ENCODE measurements at regions not wholly inside any gene's neighbourhood (a gene's known extent, or its start where the extent isn't known, plus 50 kb on each side); places are given as distances from the start of the nearest gene placed in this dataset.
"Not testable (repeated sequence)": the region's sequence is repeated elsewhere in the genome, so short reads cannot be mapped to it uniquely, and the experiment has no call there.

DNA sequence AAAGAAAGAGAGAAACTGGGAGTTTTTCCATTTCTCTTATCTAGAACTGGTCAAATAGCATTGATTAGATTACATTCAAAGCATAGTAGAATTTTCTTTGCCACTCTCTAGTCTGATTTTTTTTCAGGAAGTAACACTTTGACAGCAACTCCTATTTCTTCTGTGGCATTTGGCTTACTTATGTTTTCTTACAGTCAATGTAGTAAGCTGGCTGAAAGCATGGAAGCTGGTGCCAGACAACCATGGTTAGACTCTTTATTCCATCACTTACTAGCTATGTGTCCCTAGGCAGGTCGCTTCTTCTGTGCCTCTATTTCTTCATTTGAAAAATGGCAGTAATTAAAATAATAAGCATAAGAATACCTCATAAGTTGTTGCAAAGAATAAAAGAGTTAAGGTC lies 54.2 kb upstream of the OPRM1 start:
- no peak for DNase-seq

GRCh38 chr6:153980171-153980570 lies 58.9 kb upstream of the OPRM1 start:
- DNase-seq, result no peak

DNA sequence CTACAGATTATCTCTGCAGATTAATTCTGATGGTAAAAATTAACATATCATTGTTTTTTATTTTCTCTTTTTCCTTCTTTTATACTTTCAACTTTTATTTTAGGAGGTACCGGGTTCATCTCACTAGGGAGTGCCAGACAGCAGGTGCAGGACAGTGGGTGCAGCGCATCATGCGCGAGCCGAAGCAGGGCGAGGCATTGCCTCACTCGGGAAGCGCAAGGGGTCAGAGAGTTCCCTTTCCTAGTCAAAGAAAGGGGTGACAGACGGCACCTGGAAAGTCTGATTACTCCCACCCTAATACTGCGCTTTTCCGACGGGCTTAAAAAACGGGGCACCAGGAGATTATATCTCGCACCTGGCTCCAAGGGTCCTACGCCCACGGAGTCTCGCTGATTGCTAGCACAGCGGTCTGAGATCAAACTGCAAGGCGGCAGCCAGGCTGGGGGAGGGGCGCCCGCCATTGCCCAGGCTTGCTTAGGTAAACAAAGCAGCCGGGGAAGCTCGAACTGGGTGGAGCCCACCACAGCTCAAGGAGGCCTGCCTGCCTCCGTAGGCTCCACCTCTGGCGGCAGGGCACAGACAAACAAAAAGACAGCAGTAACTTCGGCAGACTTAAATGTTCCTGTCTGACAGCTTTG lies 60.0 kb upstream of the OPRM1 start:
- DNase-seq, result not testable (repeated sequence)

DNA sequence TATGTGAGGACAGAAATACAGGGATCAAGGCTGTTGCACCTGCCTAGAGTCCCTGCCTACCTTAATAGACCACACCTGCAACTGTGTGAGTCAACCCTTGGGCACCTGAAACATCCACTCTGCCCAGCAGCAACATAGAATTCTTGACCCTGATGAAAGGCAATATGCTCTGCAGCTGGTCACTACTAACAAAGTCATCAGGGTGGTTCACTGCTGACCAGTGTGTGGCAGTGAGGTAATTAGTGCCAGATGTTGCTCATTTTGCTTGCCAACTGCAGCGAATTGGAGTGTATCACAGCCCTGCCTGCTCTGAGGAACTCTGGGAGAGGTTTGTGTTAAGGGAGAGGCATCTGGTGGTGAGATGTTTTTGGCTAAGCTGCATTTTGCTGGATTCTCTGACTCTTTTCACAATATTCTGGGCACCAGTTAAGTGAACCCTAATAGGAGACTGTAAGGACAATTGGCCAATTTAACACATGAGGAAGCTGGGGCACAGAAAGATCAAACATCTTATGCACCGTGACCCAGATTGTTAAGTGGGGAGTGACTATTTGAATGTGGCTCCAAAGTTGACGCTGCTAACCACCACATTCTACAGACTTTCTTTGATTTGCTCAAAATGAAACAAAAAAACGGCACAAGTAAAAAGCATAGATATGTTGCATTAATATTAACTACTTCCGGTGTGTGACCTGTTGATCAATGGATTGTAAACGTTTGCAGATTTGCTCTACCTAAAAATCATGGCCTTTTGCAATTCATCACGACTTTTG lies 61.9 kb upstream of the OPRM1 start:
- DNase-seq, result no peak

- no peak for DNase-seq
These were observed 73.0 kb upstream of the OPRM1 start for GRCh38 chr6:153966001-153966400.

DNA sequence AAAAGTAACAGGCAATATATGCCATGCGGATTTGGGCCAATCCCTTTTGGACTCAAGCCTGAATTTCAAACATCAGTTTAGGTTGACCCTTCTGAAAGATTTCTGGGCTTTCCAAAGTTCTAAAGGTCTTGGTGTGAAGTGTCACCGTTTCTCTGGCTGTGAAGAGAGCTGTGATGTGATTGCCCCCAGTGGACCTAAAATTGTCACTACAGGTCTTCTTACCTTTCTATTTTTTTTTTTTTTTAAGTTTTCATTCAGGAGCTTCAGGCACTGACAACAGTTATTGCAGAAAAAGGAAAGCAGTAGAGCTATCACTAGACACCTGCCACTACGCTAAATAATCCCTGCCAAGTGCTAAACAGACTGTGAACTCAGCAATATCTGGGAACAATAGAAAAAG lies 75.7 kb upstream of the OPRM1 start:
- no peak for DNase-seq

GRCh38 chr6:153962555-153962954 lies 76.5 kb upstream of the OPRM1 start:
- no peak for DNase-seq

- no peak for DNase-seq
These were observed 78.3 kb upstream of the OPRM1 start for GRCh38 chr6:153960741-153961140.

GRCh38 chr6:153960281-153960680 lies 78.8 kb upstream of the OPRM1 start:
- DNase-seq, result no peak

DNA sequence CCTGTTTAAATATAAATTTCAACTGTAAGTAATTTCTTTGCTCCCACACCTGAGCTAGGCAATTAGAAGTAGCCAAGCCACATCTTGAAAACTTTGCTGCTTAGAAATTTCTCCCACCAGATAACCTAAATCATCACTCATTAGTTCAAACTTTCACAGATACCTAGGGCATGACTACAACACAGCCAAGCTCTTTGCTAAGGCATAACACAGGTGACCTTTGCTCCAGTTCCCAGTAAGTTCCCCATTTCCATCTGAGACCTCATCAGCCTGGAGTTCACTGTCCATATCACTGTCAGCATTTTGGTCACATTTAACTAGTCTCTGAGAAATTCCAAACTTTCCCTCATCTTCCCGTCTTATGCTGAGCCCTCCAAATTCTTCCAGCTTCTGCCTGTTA lies 79.8 kb upstream of the OPRM1 start:
- DNase-seq, result no peak

DNA sequence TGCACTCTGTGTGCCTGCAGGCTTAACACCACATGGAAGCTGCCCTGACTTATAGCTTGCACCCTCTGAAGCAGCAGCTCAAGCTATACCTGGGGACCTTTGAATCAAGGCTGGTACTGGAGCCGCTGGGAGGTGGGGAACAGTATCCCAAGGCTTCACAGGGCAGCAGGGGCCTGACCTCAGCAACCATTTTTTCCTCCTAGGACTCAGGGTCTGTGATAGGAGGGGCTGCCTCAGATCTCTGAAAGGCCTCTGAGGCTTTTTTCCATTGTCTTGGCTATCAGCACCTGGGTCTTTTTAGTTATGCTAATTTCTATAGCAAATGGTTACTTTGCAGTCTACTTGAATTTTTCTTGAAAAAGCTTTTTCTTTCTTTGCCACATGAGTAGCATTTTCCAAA lies 80.2 kb upstream of the OPRM1 start:
- DNase-seq, result no peak

GRCh38 chr6:153957394-153957793 lies 81.6 kb upstream of the OPRM1 start:
- no peak for DNase-seq

GRCh38 chr6:153956808-153957207 lies 82.2 kb upstream of the OPRM1 start:
- no peak for DNase-seq

DNA sequence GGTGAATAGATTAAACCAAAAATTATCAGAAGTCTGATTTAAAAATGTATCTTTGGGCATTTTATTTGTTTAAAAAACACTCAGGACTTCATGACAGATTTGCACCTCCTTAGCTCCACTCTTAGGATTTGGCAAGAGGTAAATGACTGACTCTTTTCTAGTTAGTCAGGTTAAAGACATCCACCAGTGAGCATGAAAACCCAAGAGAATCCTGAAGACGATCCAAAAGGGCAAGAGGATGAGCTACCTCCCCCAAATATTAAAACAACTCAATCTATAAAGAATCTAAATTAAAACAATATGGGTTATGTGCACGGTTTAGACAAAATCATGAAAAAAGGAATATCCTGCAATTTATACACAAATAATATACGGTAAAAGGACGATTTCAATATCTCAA lies 89.4 kb upstream of the OPRM1 start:
- DNase-seq, result no peak

DNA sequence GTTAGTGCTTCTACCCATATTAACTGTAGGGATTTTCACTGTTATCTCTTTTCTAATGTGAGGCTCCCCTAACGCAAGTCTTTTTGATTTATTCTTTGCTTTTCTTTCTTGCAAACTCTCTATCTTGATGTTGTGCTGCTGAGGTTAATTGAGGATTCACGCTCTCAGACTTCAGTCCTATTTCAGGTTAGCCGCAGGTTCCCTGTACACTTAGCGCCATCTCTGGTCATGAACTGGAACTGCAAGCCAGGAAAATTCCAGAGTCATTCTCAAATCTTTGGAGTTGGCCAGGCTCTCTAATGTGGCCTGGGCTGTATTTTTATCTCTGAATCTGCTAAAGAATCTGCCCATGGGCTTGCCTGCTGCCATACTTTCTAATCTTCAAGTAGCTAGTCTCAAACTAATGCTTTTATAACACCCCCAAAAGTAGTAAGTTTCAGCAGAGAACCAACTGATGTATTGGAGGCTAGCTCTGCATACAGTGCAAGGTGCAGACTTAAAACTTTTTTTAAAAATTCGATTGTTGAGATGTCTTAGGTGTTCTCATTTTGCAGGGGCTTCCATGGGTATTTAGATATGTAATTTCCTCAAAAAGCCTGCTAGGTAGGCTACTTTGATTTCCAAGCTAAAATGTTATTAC lies 91.1 kb upstream of the OPRM1 start:
- DNase-seq, result no peak

GRCh38 chr6:153944201-153944600 lies 94.8 kb upstream of the OPRM1 start:
- DNase-seq, result no peak

DNA sequence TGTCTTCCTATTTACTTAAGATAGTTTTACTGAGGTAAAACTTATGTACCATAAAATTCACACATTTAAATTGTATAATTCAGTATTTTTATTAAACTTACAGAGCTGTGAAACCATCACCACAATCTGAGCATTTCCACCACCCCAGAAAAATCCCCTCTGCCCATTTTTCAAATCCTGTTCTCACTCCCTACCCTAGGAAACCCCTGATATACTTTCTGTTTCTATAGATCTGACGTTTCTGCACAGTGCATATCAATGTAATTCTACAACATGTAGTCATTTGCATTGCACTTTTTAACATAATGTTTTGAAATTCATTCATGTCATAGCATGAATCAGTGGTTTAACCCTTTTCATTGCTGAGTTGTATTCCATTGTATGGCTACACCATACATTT lies 96.7 kb upstream of the OPRM1 start:
- DNase-seq, result no peak

GRCh38 chr6:153941768-153942167 lies 97.3 kb upstream of the OPRM1 start:
- DNase-seq, result no peak

DNA sequence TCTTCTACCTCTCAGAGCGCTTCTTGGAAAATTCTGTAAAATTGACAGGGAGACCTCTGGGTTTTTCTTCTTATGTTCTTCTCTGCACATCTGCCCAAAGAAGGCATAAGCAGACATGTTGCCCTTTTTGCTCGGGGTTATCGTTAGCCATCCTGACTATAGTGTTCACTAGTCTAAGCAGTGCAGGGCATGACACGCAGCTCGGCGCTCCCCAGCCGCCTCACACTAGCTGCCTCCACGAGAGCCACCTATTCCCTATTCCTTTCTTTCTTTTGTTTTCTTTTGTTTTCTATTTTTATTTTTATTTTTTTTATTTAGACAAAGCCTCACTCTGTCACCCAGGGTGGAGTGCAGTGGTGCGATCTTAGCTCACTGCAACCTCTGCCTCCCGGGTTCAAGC lies 100.2 kb upstream of the OPRM1 start:
- no peak for DNase-seq

- no peak for DNase-seq
These were observed 107.6 kb upstream of the OPRM1 start for GRCh38 chr6:153931431-153931830.

DNA sequence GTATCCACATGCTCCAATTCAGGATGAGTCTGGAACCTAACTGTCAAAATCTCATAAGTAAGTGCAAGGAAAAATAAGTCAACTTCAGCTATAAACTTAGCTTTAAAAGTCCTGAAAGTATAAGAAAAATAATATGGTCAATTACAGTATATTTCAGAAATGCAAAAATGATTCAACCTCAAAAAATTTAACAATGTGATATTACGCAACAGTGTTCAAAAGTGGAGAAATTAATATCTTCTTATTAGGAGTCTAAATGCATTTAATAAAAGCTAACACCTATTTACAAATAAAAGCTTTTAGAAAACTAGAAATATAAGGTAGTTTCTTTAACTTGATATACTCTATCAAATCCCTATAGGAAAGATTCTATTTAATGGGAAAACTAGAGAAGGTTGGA lies 111.2 kb upstream of the OPRM1 start:
- no peak for DNase-seq

GRCh38 chr6:153898360-153899059 lies 140.5 kb upstream of the OPRM1 start:
- DNase-seq, result no peak

DNA sequence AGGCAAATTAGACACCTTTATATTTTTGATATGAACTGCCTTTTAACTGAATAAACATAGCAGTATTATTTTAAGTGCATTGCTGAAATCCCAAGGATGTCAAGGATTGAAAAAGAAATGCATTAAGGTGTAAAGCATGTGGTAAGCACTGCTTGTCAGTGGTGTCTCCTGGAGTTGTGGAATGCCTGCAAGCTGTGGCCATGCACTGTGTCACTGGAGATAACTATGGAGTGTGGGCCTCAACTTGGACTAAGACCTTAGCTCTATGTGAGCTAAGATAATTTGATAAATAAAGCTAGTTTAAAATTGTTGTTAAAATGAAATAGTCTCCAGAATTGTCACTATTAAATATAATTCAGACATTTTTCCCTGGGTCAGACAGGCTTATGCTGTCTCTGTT lies 156.6 kb upstream of the OPRM1 start:
- DNase-seq, result no peak

- DNase-seq, result no peak
These were observed 165.5 kb upstream of the OPRM1 start for GRCh38 chr6:153873541-153873940.

Data from activated CD4-positive, CD25-positive, alpha-beta regulatory T cell treated with anti-CD3 and anti-CD28 coated beads, Interleukin-2, amount 50 U/mL, for 72 hours (primary cell).